ENCODE measurements at regions not wholly inside any gene's neighbourhood (a gene's known extent, or its start where the extent isn't known, plus 50 kb on each side); places are given as distances from the start of the nearest gene placed in this dataset.
"Not testable (repeated sequence)": the region's sequence is repeated elsewhere in the genome, so short reads cannot be mapped to it uniquely, and the experiment has no call there.

GRCh38 chr7:32648408-32649156 lies 153.3 kb downstream of the AVL9 start:
- Histone ChIP-seq H3K4me1 (ENCODE audit: control insufficient read depth, insufficient read depth, low read length) (no peaks in the 10 kb centered on the region), H3K4me3 (ENCODE audit: insufficient read depth, low read depth, low read length) (no peak overlapping the region), H3K27ac (ENCODE audit: insufficient read depth, low read depth, low read length, poor library complexity, severe bottlenecking) (no peak overlapping the region), H3K36me3 (ENCODE audit: control insufficient read depth, insufficient read depth, low read length) (no peaks in the 10 kb centered on the region), H3K27me3 (ENCODE audit: control insufficient read depth, insufficient read depth, low read length, poor library complexity, severe bottlenecking) (no peaks in the 10 kb centered on the region), H3K9me3 (ENCODE audit: control insufficient read depth, low read length) (no peaks in the 10 kb centered on the region)
- WGBS, 2 experiments = 96 to 97% methylated on average over 6 of the region's 6 CpGs

GRCh38 chr7:32645255-32645654 lies 150.0 kb downstream of the AVL9 start:
- not testable (repeated sequence) for H3K4me3 ChIP-seq (ENCODE audit: insufficient read depth, low read depth, low read length); H3K27ac ChIP-seq (ENCODE audit: insufficient read depth, low read depth, low read length, poor library complexity, severe bottlenecking); H3K4me1 ChIP-seq (ENCODE audit: control insufficient read depth, insufficient read depth, low read length); H3K36me3 ChIP-seq (ENCODE audit: control insufficient read depth, insufficient read depth, low read length); H3K9me3 ChIP-seq (ENCODE audit: control insufficient read depth, low read length); H3K27me3 ChIP-seq (ENCODE audit: control insufficient read depth, insufficient read depth, low read length, poor library complexity, severe bottlenecking)
- 88 to 100% methylated on average over 1 of the region's 2 CpGs for WGBS, 2 experiments

- H3K27ac ChIP-seq (ENCODE audit: insufficient read depth, low read depth, low read length, poor library complexity, severe bottlenecking) = no peak overlapping the region
- no peaks in the 10 kb centered on the region for H3K27me3 ChIP-seq (ENCODE audit: control insufficient read depth, insufficient read depth, low read length, poor library complexity, severe bottlenecking)
- no peaks in the 10 kb centered on the region for H3K36me3 ChIP-seq (ENCODE audit: control insufficient read depth, insufficient read depth, low read length)
- WGBS, 2 experiments = 96 to 97% methylated on average over 5 of the region's 5 CpGs
- H3K4me1 ChIP-seq (ENCODE audit: control insufficient read depth, insufficient read depth, low read length) = no peaks in the 10 kb centered on the region
- H3K4me3 ChIP-seq (ENCODE audit: insufficient read depth, low read depth, low read length) = no peak overlapping the region
- H3K9me3 ChIP-seq (ENCODE audit: control insufficient read depth, low read length) = no peaks in the 10 kb centered on the region
Measured at GRCh38 chr7:32643194-32643593, 147.9 kb downstream of the AVL9 start.

GRCh38 chr7:32639122-32639521 lies 143.8 kb downstream of the AVL9 start:
- 95 to 100% methylated on average over 2 of the region's 3 CpGs for WGBS, 2 experiments
- Histone ChIP-seq H3K4me3 (ENCODE audit: insufficient read depth, low read depth, low read length) (no peak overlapping the region), H3K4me1 (ENCODE audit: control insufficient read depth, insufficient read depth, low read length) (no peaks in the 10 kb centered on the region), H3K27me3 (ENCODE audit: control insufficient read depth, insufficient read depth, low read length, poor library complexity, severe bottlenecking) (no peaks in the 10 kb centered on the region), H3K36me3 (ENCODE audit: control insufficient read depth, insufficient read depth, low read length) (no peaks in the 10 kb centered on the region), H3K27ac (ENCODE audit: insufficient read depth, low read depth, low read length, poor library complexity, severe bottlenecking) (no peak overlapping the region), H3K9me3 (ENCODE audit: control insufficient read depth, low read length) (no peaks in the 10 kb centered on the region)

- H3K4me1 ChIP-seq (ENCODE audit: control insufficient read depth, insufficient read depth, low read length); H3K27me3 ChIP-seq (ENCODE audit: control insufficient read depth, insufficient read depth, low read length, poor library complexity, severe bottlenecking); H3K9me3 ChIP-seq (ENCODE audit: control insufficient read depth, low read length); H3K27ac ChIP-seq (ENCODE audit: insufficient read depth, low read depth, low read length, poor library complexity, severe bottlenecking); H3K36me3 ChIP-seq (ENCODE audit: control insufficient read depth, insufficient read depth, low read length); H3K4me3 ChIP-seq (ENCODE audit: insufficient read depth, low read depth, low read length): not testable (repeated sequence)
- WGBS, 2 experiments = 92 to 93% methylated on average over 1 of the region's 1 CpG
Measured at GRCh38 chr7:32638479-32639121, 143.3 kb downstream of the AVL9 start.

Measured in ectodermal cell (in vitro differentiated cells).